Glutamatergic neuron (in vitro differentiated cells): ENCODE measurements at regions not wholly inside any gene's neighbourhood (a gene's known extent, or its start where the extent isn't known, plus 50 kb on each side); places are given as distances from the start of the nearest gene placed in this dataset.

Source experiments
- DNase-seq: peaks from one replicate; pipeline ENCODE4 v3.0.0; 2022
- H3K27ac Mint-ChIP-seq: one replicate; pipeline ENCODE4 v1.8.0; 2020; ENCODE audit warnings: mild to moderate bottlenecking, mixed read lengths, inconsistent platforms; ENCODE audit not compliant: unreplicated experiment
- H3K27me3 Mint-ChIP-seq: one replicate; pipeline ENCODE4 v1.8.0; 2020; ENCODE audit warnings: mild to moderate bottlenecking, moderate library complexity, mixed read lengths, inconsistent platforms; ENCODE audit not compliant: unreplicated experiment
- H3K36me3 Mint-ChIP-seq: one replicate; pipeline ENCODE4 v1.8.0; 2020; ENCODE audit warnings: mild to moderate bottlenecking, mixed read lengths, inconsistent platforms; ENCODE audit not compliant: unreplicated experiment
- H3K4me1 Mint-ChIP-seq: one replicate; pipeline ENCODE4 v1.8.0; 2020; ENCODE audit warnings: mild to moderate bottlenecking, low read depth, mixed read lengths, inconsistent platforms; ENCODE audit not compliant: unreplicated experiment
- H3K4me3 Mint-ChIP-seq: one replicate; pipeline ENCODE4 v1.8.0; 2020; ENCODE audit warnings: mild to moderate bottlenecking, mixed read lengths, inconsistent platforms; ENCODE audit not compliant: unreplicated experiment
- H3K9me3 Mint-ChIP-seq: one replicate; pipeline ENCODE4 v1.8.0; 2020; ENCODE audit warnings: mild to moderate bottlenecking, moderate library complexity, mixed read lengths, inconsistent platforms; ENCODE audit not compliant: unreplicated experiment
- TF ChIP-seq, protein P1 (sequence below): fragments of 200-600 bp; sonication (generic); IDR thresholded peaks from one replicate; pipeline ENCODE4 v1.5.0; 2021; ENCODE audit not compliant: partially characterized antibody, unreplicated experiment

DNA sequence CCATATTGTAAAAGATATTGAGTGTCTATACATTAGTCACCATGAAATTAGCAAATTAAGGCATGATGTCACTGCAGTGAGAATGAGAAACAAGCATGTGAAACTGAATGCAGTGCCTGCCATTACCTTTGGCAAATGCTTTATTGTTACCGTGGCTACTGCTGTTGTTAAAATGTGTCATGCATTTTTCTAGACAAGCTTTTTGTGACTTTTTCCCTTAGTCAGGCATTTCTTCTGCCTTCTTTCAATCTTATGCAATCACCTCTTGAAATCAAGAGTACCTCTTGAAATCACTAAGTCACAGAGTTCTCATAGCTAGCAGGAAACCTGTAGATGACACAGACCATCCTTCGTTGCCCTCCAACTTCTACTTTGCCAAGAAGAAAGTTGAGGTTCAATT lies 461.7 kb upstream of the TENM4 start:
- TF ChIP-seq, protein P1, sequence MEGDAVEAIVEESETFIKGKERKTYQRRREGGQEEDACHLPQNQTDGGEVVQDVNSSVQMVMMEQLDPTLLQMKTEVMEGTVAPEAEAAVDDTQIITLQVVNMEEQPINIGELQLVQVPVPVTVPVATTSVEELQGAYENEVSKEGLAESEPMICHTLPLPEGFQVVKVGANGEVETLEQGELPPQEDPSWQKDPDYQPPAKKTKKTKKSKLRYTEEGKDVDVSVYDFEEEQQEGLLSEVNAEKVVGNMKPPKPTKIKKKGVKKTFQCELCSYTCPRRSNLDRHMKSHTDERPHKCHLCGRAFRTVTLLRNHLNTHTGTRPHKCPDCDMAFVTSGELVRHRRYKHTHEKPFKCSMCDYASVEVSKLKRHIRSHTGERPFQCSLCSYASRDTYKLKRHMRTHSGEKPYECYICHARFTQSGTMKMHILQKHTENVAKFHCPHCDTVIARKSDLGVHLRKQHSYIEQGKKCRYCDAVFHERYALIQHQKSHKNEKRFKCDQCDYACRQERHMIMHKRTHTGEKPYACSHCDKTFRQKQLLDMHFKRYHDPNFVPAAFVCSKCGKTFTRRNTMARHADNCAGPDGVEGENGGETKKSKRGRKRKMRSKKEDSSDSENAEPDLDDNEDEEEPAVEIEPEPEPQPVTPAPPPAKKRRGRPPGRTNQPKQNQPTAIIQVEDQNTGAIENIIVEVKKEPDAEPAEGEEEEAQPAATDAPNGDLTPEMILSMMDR = no peak
- peaks cover 2% of the 10 kb centered on the region for H3K27me3 Mint-ChIP-seq
- H3K36me3 Mint-ChIP-seq = no peaks in the 10 kb centered on the region
- DNase-seq = no peak
- H3K4me1 Mint-ChIP-seq = no peaks in the 10 kb centered on the region
- no peak overlapping the region for H3K4me3 Mint-ChIP-seq
- H3K9me3 Mint-ChIP-seq = no peaks in the 10 kb centered on the region
- H3K27ac Mint-ChIP-seq = no peak overlapping the region

DNA sequence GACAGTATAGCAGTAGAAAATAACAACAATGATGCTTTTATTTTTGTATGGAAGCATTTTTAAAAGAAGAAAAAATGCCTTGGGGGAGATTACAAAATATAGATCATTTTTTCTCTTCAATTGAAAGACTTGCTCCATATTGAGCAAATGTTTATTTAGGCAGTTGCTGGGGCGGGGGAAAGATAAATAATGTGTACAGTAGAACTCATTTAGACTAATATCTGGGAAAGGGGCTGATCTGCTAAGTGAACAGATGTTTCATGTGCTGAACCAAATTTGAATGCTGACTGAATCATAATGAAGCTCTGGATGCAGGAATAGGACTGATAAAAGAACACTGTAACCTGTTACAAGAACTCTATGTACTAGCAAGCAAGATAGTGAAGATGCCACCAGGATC lies 457.1 kb upstream of the TENM4 start:
- Mint-ChIP-seq H3K27me3 (peaks cover 2% of the 10 kb centered on the region), H3K4me3 (no peak overlapping the region), H3K4me1 (no peaks in the 10 kb centered on the region), H3K9me3 (no peaks in the 10 kb centered on the region), H3K36me3 (no peaks in the 10 kb centered on the region), H3K27ac (no peak overlapping the region)
- no peak for DNase-seq
- TF ChIP-seq, protein P1 = no peak

DNA sequence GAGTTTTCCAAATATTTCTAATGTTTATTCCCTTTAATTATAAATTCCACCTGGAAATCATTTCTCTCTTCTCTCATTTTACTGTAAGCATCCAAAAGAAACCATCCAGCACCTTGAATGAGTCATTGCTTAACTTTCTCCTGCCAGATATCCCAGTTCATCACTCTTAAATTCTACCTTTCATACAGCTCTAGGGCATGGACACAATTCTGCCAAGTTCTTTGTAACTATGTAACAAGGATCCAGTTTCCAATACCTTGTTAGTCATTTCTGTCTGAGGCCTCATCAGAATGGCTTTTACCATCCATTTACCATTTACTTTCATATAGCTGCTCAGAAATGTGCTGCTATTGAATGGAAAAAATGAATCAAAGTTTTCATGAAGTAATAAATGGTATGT lies 455.4 kb upstream of the TENM4 start:
- no peak for DNase-seq
- Mint-ChIP-seq H3K36me3 (no peaks in the 10 kb centered on the region), H3K4me3 (no peak overlapping the region), H3K9me3 (no peaks in the 10 kb centered on the region), H3K27ac (no peak overlapping the region), H3K4me1 (no peaks in the 10 kb centered on the region), H3K27me3 (peaks cover 1% of the 10 kb centered on the region)
- TF ChIP-seq, protein P1 = no peak

DNA sequence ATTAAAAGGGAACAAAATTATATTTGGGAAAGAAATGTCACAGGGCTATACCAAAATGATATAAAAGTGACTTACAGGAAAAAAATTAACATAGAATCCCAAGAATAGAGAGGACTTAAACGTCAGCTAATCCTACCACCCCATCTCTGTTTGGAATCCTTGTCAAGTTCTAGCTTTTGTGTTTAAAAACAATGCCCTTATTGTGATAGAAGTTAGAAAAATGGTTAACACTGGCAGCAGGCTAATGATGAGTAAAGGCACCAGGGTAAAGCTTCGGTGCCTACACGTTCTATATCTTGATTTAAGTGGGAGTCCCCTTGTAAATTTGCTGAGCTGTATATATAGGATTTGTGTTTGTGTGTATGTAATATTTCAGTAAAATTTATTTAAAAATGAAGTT lies 453.3 kb upstream of the TENM4 start:
- no peaks in the 10 kb centered on the region for H3K4me1 Mint-ChIP-seq
- H3K27ac Mint-ChIP-seq = no peak overlapping the region
- peaks cover 1% of the 10 kb centered on the region for H3K27me3 Mint-ChIP-seq
- TF ChIP-seq, protein P1 = no peak
- no peaks in the 10 kb centered on the region for H3K9me3 Mint-ChIP-seq
- no peaks in the 10 kb centered on the region for H3K36me3 Mint-ChIP-seq
- no peak overlapping the region for H3K4me3 Mint-ChIP-seq
- DNase-seq = no peak

DNA sequence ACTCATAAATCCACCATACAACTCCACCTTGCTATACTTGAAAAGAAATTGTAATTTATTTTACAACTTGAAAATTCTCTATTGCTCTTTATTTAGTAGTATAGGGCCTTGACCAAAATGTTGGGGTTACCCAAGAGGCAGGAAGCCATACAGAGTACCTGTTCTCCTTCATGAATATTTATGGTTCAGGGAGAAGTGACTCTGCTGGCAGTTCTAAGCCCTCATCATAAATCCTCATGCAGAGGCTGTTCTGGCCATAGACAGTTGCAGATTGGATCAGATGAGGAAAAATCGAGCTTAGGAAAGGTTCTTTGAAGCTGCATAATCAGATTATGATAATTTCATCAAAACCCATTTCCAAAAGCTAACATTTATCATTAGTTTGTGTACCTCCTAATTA lies 449.4 kb upstream of the TENM4 start:
- H3K9me3 Mint-ChIP-seq = no peaks in the 10 kb centered on the region
- H3K36me3 Mint-ChIP-seq = no peaks in the 10 kb centered on the region
- no peak overlapping the region for H3K27ac Mint-ChIP-seq
- TF ChIP-seq, protein P1 = no peak
- DNase-seq = no peak
- no peak overlapping the region for H3K4me3 Mint-ChIP-seq
- H3K4me1 Mint-ChIP-seq = no peaks in the 10 kb centered on the region
- H3K27me3 Mint-ChIP-seq = no peaks in the 10 kb centered on the region
